SK-N-SH treated with all-trans-retinoic acid at 6 μM for 48 hours (cell line): ENCODE measurements at regions not wholly inside any gene's neighbourhood (a gene's known extent, or its start where the extent isn't known, plus 50 kb on each side); places are given as distances from the start of the nearest gene placed in this dataset.

ENCODE experiments used
- ARNTL ChIP-seq: fragments of 450-650 bp; formaldehyde crosslinking; IDR thresholded peaks from 2 replicates; pipeline ENCODE4 v1.5.0; 2020; ENCODE audit warnings: low read depth, mild to moderate bottlenecking, moderate library complexity, borderline replicate concordance
- BACH2 ChIP-seq: fragments of 250-450 bp; sonication (Bioruptor Pico); IDR thresholded peaks from 2 replicates; pipeline ENCODE4 v1.9.0; 2021; ENCODE audit warnings: mild to moderate bottlenecking, borderline replicate concordance
- ISL1 ChIP-seq: fragments of 250-450 bp; sonication (Bioruptor Pico); IDR thresholded peaks from 2 replicates; pipeline ENCODE4 v2.1.2; 2022; ENCODE audit warnings: mild to moderate bottlenecking, moderate library complexity
- PATZ1 ChIP-seq: fragments of 250-450 bp; sonication (Bioruptor Pico); IDR thresholded peaks from 2 replicates; pipeline ENCODE4 v1.8.0; 2020; ENCODE audit warnings: mild to moderate bottlenecking, moderate library complexity, borderline replicate concordance
- TSHZ2 ChIP-seq: fragments of 250-450 bp; sonication (Bioruptor Pico); IDR thresholded peaks from 2 replicates; pipeline ENCODE4 v1.5.0; 2020; ENCODE audit warnings: mild to moderate bottlenecking, moderate library complexity
- ZFP3 ChIP-seq: fragments of 250-450 bp; sonication (Bioruptor Pico); IDR thresholded peaks from 2 replicates; pipeline ENCODE4 v1.5.0; 2020; ENCODE audit warnings: mild to moderate bottlenecking, moderate library complexity

- TF ChIP-seq ZFP3: no peak
- TF ChIP-seq BACH2: no peak
- TF ChIP-seq PATZ1 (CRISPR knock-in tag): no peak
- TF ChIP-seq TSHZ2 (CRISPR knock-in tag): no peak
- TF ChIP-seq ISL1 (CRISPR knock-in tag): no peak
- TF ChIP-seq ARNTL (CRISPR knock-in tag): no peak
These were observed 329.6 kb downstream of the EFNB2 start for GRCh38 chr13:106205871-106206270.
